Activated T-helper 1 cell treated with Interleukin-2 at 50 U/mL for 16 hours (primary cell): ENCODE measurements at regions not wholly inside any gene's neighbourhood (a gene's known extent, or its start where the extent isn't known, plus 50 kb on each side); places are given as distances from the start of the nearest gene placed in this dataset.
"Not testable (repeated sequence)": the region's sequence is repeated elsewhere in the genome, so short reads cannot be mapped to it uniquely, and the experiment has no call there.

Experiments used
- DNase-seq: peaks from one replicate; pipeline ENCODE4 v3.0.0-alpha.2; 2020; ENCODE audit warnings: low read depth

GRCh38 chr2:129479892-129480291, 499.6 kb upstream of the RAB6C start:
- no peak for DNase-seq

- no peak for DNase-seq
These were observed 498.7 kb upstream of the RAB6C start for GRCh38 chr2:129480790-129481189.

- no peak for DNase-seq
These were observed 497.9 kb upstream of the RAB6C start for GRCh38 chr2:129481306-129482219.

GRCh38 chr2:129482626-129483025, 496.8 kb upstream of the RAB6C start:
- DNase-seq, result no peak

- DNase-seq, result no peak
These were observed 496.1 kb upstream of the RAB6C start for GRCh38 chr2:129483366-129483765.

GRCh38 chr2:129484999-129485897, 494.2 kb upstream of the RAB6C start:
- DNase-seq, result no peak

- DNase-seq, result no peak
These were observed 491.1 kb upstream of the RAB6C start for GRCh38 chr2:129488376-129488775.

- DNase-seq, result no peak
These were observed 488.8 kb upstream of the RAB6C start for GRCh38 chr2:129490641-129491040.

- DNase-seq, result no peak
These were observed 488.2 kb upstream of the RAB6C start for GRCh38 chr2:129491308-129491707.

GRCh38 chr2:129492548-129492947, 486.9 kb upstream of the RAB6C start:
- DNase-seq, result no peak

- no peak for DNase-seq
These were observed 479.7 kb upstream of the RAB6C start for GRCh38 chr2:129499747-129500146.

- no peak for DNase-seq
These were observed 476.7 kb upstream of the RAB6C start for GRCh38 chr2:129502781-129503180.

- no peak for DNase-seq
These were observed 474.8 kb upstream of the RAB6C start for GRCh38 chr2:129504646-129505045.

- DNase-seq, result no peak
These were observed 460.5 kb upstream of the RAB6C start for GRCh38 chr2:129518937-129519336.

- not testable (repeated sequence) for DNase-seq
These were observed 447.3 kb upstream of the RAB6C start for GRCh38 chr2:129532158-129532557.

GRCh38 chr2:129548880-129549279, 430.6 kb upstream of the RAB6C start:
- no peak for DNase-seq

GRCh38 chr2:129550536-129550935, 428.9 kb upstream of the RAB6C start:
- no peak for DNase-seq

GRCh38 chr2:129554373-129554772, 425.1 kb upstream of the RAB6C start:
- DNase-seq, result no peak

GRCh38 chr2:129559101-129559500, 420.4 kb upstream of the RAB6C start:
- no peak for DNase-seq

GRCh38 chr2:129565551-129566109, 413.8 kb upstream of the RAB6C start:
- no peak for DNase-seq

- not testable (repeated sequence) for DNase-seq
These were observed 408.7 kb upstream of the RAB6C start for GRCh38 chr2:129570812-129571211.

- DNase-seq, result no peak
These were observed 404.0 kb upstream of the RAB6C start for GRCh38 chr2:129575431-129575830.

GRCh38 chr2:129575880-129576279, 403.6 kb upstream of the RAB6C start:
- no peak for DNase-seq
